ENCODE measurements at regions not wholly inside any gene's neighbourhood (a gene's known extent, or its start where the extent isn't known, plus 50 kb on each side); places are given as distances from the start of the nearest gene placed in this dataset.

DNA sequence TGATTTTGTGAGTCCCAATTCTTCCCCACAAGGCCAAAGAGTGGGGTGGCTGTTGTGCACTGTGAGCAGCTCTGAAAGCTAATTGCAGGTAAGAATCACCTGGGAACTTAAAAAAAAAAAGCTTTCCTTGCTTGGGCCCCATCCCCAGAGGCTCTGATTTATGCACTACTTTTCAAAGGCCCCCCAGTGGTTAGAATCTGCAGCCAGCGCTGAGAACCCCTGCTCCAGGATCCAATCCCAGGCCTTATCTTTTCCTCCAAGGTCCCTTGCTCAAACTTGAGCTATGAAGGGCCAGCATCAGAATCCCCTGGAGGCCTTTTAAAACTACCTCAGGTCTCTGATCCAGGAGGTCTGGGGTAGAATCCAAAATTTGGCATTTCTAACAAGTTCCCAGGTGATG is 156.8 kb downstream of the UXS1 start:
- DNase-seq (ENCODE audit: unreplicated experiment) = no peak
- no peaks in the 10 kb centered on the region for H3K9me3 Mint-ChIP-seq (ENCODE audit: unreplicated experiment)
- no peak overlapping the region for H3K4me3 Mint-ChIP-seq (ENCODE audit: unreplicated experiment)
- ChIA-PET POLR2A (no interaction called here), CTCF (no interaction called here)
- peaks cover 7% of the 10 kb centered on the region for H3K27me3 Mint-ChIP-seq (ENCODE audit: insufficient read depth, unreplicated experiment)
- no peaks in the 10 kb centered on the region for H3K36me3 Mint-ChIP-seq (ENCODE audit: insufficient read depth, unreplicated experiment)
- BruUV-seq (replicated peaks) = no TSS peak
- TF ChIP-seq, protein P1, sequence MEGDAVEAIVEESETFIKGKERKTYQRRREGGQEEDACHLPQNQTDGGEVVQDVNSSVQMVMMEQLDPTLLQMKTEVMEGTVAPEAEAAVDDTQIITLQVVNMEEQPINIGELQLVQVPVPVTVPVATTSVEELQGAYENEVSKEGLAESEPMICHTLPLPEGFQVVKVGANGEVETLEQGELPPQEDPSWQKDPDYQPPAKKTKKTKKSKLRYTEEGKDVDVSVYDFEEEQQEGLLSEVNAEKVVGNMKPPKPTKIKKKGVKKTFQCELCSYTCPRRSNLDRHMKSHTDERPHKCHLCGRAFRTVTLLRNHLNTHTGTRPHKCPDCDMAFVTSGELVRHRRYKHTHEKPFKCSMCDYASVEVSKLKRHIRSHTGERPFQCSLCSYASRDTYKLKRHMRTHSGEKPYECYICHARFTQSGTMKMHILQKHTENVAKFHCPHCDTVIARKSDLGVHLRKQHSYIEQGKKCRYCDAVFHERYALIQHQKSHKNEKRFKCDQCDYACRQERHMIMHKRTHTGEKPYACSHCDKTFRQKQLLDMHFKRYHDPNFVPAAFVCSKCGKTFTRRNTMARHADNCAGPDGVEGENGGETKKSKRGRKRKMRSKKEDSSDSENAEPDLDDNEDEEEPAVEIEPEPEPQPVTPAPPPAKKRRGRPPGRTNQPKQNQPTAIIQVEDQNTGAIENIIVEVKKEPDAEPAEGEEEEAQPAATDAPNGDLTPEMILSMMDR (IDR thresholded peaks at IDR 0.05; ENCODE audit: unreplicated experiment) = no peak
- H3K4me1 Mint-ChIP-seq (ENCODE audit: insufficient read depth, unreplicated experiment) = no peaks in the 10 kb centered on the region
- H3K27ac Mint-ChIP-seq (ENCODE audit: low read depth, unreplicated experiment) = no peak overlapping the region
- intact Hi-C loops (cut with micrococcal nuclease) = no loop called here

DNA sequence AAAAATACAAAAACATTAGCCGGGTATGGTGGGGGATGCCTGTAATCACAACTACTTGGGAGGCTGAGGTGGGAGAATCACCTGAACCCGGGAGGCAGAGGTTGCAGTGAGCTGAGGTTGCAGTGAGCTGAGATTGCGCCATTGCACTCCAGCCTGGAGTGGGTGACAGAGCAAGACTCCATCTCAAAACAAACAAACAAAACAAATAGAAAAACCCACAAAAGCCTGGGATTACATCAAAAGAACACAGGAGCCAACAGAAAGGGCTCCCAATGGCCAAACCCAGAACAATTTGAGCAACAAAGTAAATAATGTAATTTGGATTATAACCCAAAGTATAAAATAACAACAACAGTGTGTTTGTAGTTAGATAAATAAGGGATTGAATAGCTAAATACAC is 159.8 kb downstream of the UXS1 start:
- TF ChIP-seq, protein P1 (IDR thresholded peaks at IDR 0.05; ENCODE audit: unreplicated experiment) = no peak
- BruUV-seq (replicated peaks) = no TSS peak
- Mint-ChIP-seq H3K4me3 (ENCODE audit: unreplicated experiment) (no peak overlapping the region), H3K4me1 (ENCODE audit: insufficient read depth, unreplicated experiment) (peaks cover 5% of the 10 kb centered on the region), H3K9me3 (ENCODE audit: unreplicated experiment) (no peaks in the 10 kb centered on the region), H3K36me3 (ENCODE audit: insufficient read depth, unreplicated experiment) (no peaks in the 10 kb centered on the region), H3K27ac (ENCODE audit: low read depth, unreplicated experiment) (no peak overlapping the region), H3K27me3 (ENCODE audit: insufficient read depth, unreplicated experiment) (peaks cover 7% of the 10 kb centered on the region)
- POLR2A ChIA-PET = no interaction called here
- intact Hi-C loops (cut with micrococcal nuclease) = no loop called here
- CTCF ChIA-PET = no interaction called here
- DNase-seq (ENCODE audit: unreplicated experiment) = no peak

- TF ChIP-seq, protein P1 (IDR thresholded peaks at IDR 0.05; ENCODE audit: unreplicated experiment) = no peak
- H3K27me3 Mint-ChIP-seq (ENCODE audit: insufficient read depth, unreplicated experiment) = peaks cover 7% of the 10 kb centered on the region
- no peak overlapping the region for H3K27ac Mint-ChIP-seq (ENCODE audit: low read depth, unreplicated experiment)
- H3K9me3 Mint-ChIP-seq (ENCODE audit: unreplicated experiment) = no peaks in the 10 kb centered on the region
- no peaks in the 10 kb centered on the region for H3K36me3 Mint-ChIP-seq (ENCODE audit: insufficient read depth, unreplicated experiment)
- no peak overlapping the region for H3K4me3 Mint-ChIP-seq (ENCODE audit: unreplicated experiment)
- intact Hi-C loops (cut with micrococcal nuclease) = no loop called here
- no TSS peak for BruUV-seq (replicated peaks)
- CTCF ChIA-PET = no interaction called here
- POLR2A ChIA-PET = no interaction called here
- peaks cover 5% of the 10 kb centered on the region for H3K4me1 Mint-ChIP-seq (ENCODE audit: insufficient read depth, unreplicated experiment)
- no peak for DNase-seq (ENCODE audit: unreplicated experiment)
These were observed 161.4 kb downstream of the UXS1 start for GRCh38 chr2:106032676-106033075.

DNA sequence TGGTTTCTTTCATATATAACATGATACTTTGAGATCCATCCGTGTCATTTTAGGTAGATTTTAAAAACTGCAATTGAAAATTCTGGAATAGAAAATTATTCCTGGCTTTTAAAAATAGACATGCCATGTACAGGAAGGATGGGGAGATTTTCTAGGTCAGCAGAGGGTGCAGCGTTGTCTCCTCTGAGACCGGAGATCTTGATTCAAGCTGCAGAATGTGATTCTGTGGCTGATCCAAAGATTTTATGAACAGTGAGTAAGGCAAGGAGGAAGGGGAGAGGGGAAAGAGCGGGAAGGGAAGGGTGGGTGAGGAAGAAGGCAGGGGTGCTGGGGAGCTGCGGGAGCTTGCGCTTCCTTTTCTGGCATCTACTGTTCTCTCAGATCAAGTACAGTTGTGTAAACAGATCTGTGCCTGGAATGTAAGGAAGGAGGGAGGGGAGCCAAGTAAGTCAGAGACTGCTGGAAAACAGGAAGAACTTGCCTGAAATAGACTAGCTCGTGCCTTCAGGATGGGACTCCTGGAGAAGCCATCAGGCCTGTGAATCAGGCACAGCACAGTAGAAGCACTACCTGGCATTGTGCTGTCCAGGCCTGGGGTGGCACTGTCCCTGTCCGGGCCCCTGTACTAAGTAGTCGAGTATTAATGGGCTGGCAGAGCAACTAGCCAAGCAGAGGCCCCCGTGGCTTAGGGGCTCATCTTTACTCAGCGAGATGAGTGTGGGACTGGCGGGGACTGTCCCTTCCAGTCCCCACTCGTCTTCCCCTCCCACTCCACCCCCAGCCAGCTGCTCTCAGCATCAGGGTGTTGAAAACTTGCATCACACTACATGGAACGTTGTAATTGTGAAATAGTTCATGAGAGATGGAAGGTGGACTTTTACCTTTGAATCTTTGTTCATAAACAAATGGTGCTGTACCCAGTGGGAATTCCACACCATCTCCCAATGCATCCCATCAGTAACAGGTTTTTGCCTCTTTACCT is 163.5 kb downstream of the UXS1 start:
- peaks cover 5% of the 10 kb centered on the region for H3K4me1 Mint-ChIP-seq (ENCODE audit: insufficient read depth, unreplicated experiment)
- no peaks in the 10 kb centered on the region for H3K36me3 Mint-ChIP-seq (ENCODE audit: insufficient read depth, unreplicated experiment)
- POLR2A ChIA-PET = no interaction called here
- no peaks in the 10 kb centered on the region for H3K27me3 Mint-ChIP-seq (ENCODE audit: insufficient read depth, unreplicated experiment)
- TF ChIP-seq, protein P1 (IDR thresholded peaks at IDR 0.05; ENCODE audit: unreplicated experiment) = no peak
- no TSS peak for BruUV-seq (replicated peaks)
- H3K27ac Mint-ChIP-seq (ENCODE audit: low read depth, unreplicated experiment) = no peak overlapping the region
- DNase-seq (ENCODE audit: unreplicated experiment) = no peak
- H3K9me3 Mint-ChIP-seq (ENCODE audit: unreplicated experiment) = no peaks in the 10 kb centered on the region
- intact Hi-C loops (cut with micrococcal nuclease) = no loop called here
- no peak overlapping the region for H3K4me3 Mint-ChIP-seq (ENCODE audit: unreplicated experiment)
- CTCF ChIA-PET = interaction anchor here (0.6 to 1.0 kb wide), 4 partner anchors 7 to 68 kb away, joined by 3 to 5 read pairs (median 4); no protein-coding TSS in a partner anchor

All from MCF 10A (cell line).